Stimulated activated effector memory CD8-positive, alpha-beta T cell treated with anti-CD3 and anti-CD28 coated beads, Interleukin-12 subunit alpha, Interleukin-12 subunit beta, amount 100 ng/mL, for 72 hours (primary cell): ENCODE measurements at regions not wholly inside any gene's neighbourhood (a gene's known extent, or its start where the extent isn't known, plus 50 kb on each side); places are given as distances from the start of the nearest gene placed in this dataset.

Experiments
- ATAC-seq: fragments of 150-1000 bp; cut with Tn5 transposase; 2 replicates; pipeline ENCODE4 v1.10.0; 2021
- DNase-seq, 2 donors: peaks; one replicate each; pipeline ENCODE4 v3.0.0; 2021 to 2022; ENCODE audit warnings: low spot score in 2 of 2
- H3K27ac Mint-ChIP-seq: one replicate; pipeline ENCODE4 v1.8.0; 2022; ENCODE audit warnings: mild to moderate bottlenecking, mixed read lengths
- H3K36me3 Mint-ChIP-seq: one replicate; pipeline ENCODE4 v1.8.0; 2022; ENCODE audit warnings: mild to moderate bottlenecking, mixed read lengths
- H3K4me1 Mint-ChIP-seq: one replicate; pipeline ENCODE4 v1.8.0; 2022; ENCODE audit warnings: mixed read lengths
- H3K4me3 Mint-ChIP-seq: one replicate; pipeline ENCODE4 v1.8.0; 2022; ENCODE audit warnings: mild to moderate bottlenecking, mixed read lengths
- H3K9me3 Mint-ChIP-seq: one replicate; pipeline ENCODE4 v1.8.0; 2022; ENCODE audit warnings: mixed read lengths

DNA sequence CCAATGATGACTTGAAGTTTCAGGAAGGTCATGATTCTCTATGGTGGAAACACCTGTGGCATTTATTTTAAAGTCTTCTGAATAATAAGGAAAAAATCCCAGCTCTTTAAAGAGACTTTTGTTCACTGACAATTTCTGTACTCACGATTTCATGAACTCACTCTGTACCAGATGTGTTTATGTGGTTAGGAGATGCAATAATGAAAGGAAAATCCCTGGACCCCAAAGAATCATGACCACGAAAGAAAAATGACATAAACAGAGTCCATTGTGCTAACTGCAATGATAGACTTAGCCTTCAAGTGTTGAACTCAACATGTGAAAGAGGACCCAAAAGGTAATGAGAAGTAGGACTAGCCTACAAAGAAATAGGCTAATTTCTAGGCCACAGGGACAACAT, 947.5 kb downstream of the CDH11 start:
- ATAC-seq (no peak), DNase-seq (no peak)
- Mint-ChIP-seq H3K4me3 (no peak overlapping the region), H3K27ac (no peak overlapping the region), H3K9me3 (peaks cover 26% of the 10 kb centered on the region), H3K36me3 (no peaks in the 10 kb centered on the region), H3K4me1 (no peaks in the 10 kb centered on the region)

DNA sequence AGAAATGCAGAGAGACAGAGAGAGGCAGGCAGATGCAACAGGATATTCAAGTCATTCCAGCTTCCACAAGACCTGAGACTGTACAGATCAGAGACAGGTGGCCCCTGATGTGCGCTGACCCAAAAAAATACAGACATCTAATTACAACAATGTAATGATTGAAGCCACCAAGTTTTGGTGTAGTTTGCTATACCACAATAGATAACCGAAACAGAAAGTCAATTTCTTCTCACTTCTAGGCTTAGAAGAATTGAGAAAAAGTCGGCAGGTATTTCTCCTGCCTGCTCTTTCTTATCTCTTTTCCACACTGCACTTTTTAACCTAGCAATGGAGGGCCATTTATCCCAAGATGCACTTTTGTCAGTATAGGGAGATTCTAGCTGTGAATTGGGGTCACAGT, 949.2 kb downstream of the CDH11 start:
- H3K36me3 Mint-ChIP-seq = no peaks in the 10 kb centered on the region
- peaks cover 29% of the 10 kb centered on the region for H3K9me3 Mint-ChIP-seq
- no peak for DNase-seq
- no peak for ATAC-seq
- H3K4me1 Mint-ChIP-seq = no peaks in the 10 kb centered on the region
- no peak overlapping the region for H3K4me3 Mint-ChIP-seq
- no peak overlapping the region for H3K27ac Mint-ChIP-seq

DNA sequence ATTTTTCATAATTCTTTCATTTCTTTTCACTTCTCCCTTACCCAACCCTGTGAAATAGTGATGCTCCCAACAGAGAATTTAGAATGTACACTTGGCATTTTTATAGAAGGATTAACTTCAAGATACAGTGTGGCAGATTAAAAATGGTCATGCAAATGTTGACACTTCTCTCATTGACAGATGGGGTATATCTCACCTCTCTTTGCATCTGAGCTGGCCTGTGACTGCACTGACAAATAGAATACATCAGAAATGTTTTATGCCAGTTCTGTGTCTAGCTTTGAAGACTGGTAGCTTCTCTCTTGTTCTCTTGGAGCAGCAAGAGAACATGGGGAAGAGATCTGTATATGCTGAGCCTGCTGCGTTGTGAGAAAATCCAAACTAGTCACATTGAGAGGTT, 949.6 kb downstream of the CDH11 start:
- H3K36me3 Mint-ChIP-seq = no peaks in the 10 kb centered on the region

DNA sequence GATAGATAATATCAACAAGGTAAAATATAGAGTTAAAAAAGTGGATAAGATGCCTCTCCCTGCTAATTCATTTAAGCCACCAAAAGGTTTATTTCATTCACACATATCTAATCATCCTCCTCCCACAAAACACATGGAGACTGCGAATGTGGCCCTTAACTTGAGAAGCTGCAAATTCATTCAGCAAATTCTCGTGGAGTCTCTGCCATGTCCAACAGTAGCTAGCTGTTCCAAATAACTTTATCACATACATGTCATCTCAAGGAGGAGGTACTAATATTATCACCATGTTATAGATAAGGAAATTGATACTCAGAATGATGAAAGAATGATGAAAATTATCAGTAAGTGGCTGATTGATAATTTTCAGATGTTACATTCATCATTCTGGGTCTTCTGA, 950.2 kb downstream of the CDH11 start:
- Mint-ChIP-seq H3K27ac (no peak overlapping the region), H3K9me3 (peaks cover 28% of the 10 kb centered on the region), H3K4me3 (no peak overlapping the region), H3K4me1 (no peaks in the 10 kb centered on the region), H3K36me3 (no peaks in the 10 kb centered on the region)
- ATAC-seq (no peak), DNase-seq (no peak)

More for the DNA sequence above, 949.6 kb downstream of the CDH11 start:
- no peak overlapping the region for H3K27ac Mint-ChIP-seq
- H3K9me3 Mint-ChIP-seq = peaks cover 27% of the 10 kb centered on the region
- no peak for ATAC-seq
- H3K4me1 Mint-ChIP-seq = no peaks in the 10 kb centered on the region
- no peak overlapping the region for H3K4me3 Mint-ChIP-seq
- no peak for DNase-seq

DNA sequence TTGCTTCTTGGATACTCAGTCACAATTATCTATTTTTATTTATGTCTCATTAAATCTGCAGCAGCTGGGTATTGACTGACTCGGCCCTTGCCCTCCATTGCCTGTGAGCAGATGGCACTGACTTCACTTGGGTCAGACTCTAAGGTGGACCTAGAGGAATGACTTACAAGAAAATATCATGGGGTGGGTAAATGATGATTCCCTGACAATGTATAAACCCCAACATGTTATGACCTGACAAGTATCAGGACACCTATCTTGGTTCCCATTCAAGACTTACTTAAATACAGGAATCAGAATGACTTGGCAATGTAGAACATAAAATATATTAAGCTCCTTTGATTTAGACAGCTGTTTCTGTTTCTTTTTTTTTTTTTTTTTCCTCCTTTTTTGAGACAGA, 953.5 kb downstream of the CDH11 start:
- no peaks in the 10 kb centered on the region for H3K4me1 Mint-ChIP-seq

DNA sequence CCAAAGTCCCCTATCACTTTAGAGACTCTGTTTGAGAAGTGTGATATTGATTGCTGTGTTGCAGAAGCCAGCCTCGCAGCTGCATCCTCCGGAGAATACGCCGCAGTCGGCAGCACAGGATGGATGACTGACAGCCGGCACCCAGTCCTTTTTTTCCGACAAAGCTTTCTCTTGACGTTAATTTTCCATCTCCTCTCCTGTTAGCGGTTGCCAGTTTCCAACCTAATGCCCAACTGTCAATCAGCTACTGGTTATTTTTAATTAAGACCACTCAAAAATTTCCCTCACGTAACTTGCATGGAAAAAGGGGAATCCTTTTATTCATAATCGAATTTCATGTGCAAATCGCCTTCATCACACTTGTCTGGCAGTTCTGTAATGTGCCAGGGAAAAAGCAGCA, 953.9 kb downstream of the CDH11 start:
- no peak for DNase-seq
- no peaks in the 10 kb centered on the region for H3K4me1 Mint-ChIP-seq
- H3K4me3 Mint-ChIP-seq = no peak overlapping the region
- ATAC-seq = no peak
- no peaks in the 10 kb centered on the region for H3K36me3 Mint-ChIP-seq
- H3K9me3 Mint-ChIP-seq = peaks cover 32% of the 10 kb centered on the region
- H3K27ac Mint-ChIP-seq = no peak overlapping the region

More for the DNA sequence above, 953.5 kb downstream of the CDH11 start:
- H3K36me3 Mint-ChIP-seq = no peaks in the 10 kb centered on the region
- no peak overlapping the region for H3K27ac Mint-ChIP-seq
- H3K9me3 Mint-ChIP-seq = peaks cover 32% of the 10 kb centered on the region
- H3K4me3 Mint-ChIP-seq = no peak overlapping the region
- no peak for DNase-seq
- ATAC-seq = no peak

DNA sequence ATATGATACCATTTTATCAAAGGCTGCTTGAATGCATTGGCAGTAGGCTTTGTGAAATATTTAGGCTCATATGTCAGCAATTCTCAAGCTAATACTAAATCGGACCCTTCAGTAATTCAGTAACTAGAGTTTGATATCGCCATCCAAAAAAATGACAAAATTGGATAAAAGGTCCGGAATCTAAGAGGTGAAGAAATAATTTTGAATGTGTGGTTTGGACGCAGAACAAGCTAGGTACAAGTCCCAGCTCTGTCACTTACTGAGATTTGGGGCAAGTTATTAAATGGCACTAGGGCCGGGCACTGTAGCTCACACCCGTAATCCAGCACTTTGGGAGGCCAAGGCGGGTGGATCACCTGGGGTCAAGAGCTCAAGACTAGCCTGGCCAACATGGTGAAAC, 956.5 kb downstream of the CDH11 start:
- no peaks in the 10 kb centered on the region for H3K4me1 Mint-ChIP-seq
- H3K36me3 Mint-ChIP-seq = no peaks in the 10 kb centered on the region
- peaks cover 20% of the 10 kb centered on the region for H3K9me3 Mint-ChIP-seq
- H3K4me3 Mint-ChIP-seq = no peak overlapping the region
- no peak for ATAC-seq
- H3K27ac Mint-ChIP-seq = no peak overlapping the region
- no peak for DNase-seq

DNA sequence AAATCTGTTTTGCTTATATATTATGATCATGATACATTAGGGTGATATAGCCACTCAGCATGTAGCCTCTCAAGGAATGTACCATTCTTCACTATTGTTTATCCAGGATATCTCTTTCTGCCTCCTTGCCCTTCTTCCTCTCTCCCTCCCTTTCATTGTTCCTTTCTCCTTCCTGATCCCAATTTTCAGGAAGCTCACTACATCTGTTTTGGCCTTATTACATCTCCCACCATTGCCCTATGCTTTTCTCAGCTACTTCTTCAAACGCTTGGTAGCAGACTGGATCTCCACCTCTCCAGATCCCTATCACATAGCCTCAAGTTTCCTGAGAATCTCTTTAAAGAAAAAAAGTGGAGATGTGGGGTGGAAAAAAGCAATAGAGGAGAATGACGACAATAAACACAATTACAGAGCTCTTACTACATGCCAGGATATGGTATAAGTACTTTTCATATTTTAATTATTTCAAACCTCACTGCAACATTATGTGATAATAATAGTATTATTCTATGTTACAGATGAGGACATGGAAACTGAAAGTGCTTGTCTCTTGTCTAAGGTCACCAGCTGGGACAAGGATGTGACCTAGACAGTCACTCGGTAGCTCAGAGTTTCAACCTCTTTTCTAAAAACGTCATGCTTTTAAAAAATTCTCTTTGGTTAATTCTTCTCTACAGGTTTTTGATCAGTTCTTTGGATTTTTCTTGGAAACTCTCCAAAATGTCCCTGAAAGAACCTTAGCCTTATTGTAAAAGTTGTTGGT, 959.1 kb downstream of the CDH11 start:
- H3K4me1 Mint-ChIP-seq = no peaks in the 10 kb centered on the region

DNA sequence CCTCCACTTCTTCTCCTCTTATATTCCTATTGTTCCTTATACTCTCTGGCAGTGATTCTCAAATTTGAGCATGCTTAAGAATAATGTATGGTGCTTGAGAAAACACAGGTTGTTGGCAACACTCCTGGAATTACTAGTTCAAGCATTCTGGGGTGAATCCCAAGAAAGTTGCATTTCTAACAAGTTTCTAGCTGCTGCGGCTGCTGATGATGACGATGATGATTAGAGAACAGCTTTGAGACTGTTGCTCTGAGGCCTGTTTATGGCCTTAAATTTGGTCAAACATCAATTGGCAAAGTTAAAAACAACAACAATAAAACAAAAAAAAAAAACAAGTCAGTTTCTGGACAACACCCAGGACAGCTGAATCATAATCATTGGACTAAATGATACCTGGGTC, 961.9 kb downstream of the CDH11 start:
- no peaks in the 10 kb centered on the region for H3K36me3 Mint-ChIP-seq
- no peaks in the 10 kb centered on the region for H3K4me1 Mint-ChIP-seq
- no peak overlapping the region for H3K4me3 Mint-ChIP-seq
- H3K27ac Mint-ChIP-seq = no peak overlapping the region
- DNase-seq (no peak), ATAC-seq (no peak)
- H3K9me3 Mint-ChIP-seq = peaks cover 15% of the 10 kb centered on the region

More for the DNA sequence above, 959.1 kb downstream of the CDH11 start:
- Mint-ChIP-seq H3K36me3 (no peaks in the 10 kb centered on the region), H3K27ac (no peak overlapping the region), H3K4me3 (no peak overlapping the region), H3K9me3 (peaks cover 17% of the 10 kb centered on the region)
- ATAC-seq = no peak
- no peak for DNase-seq

DNA sequence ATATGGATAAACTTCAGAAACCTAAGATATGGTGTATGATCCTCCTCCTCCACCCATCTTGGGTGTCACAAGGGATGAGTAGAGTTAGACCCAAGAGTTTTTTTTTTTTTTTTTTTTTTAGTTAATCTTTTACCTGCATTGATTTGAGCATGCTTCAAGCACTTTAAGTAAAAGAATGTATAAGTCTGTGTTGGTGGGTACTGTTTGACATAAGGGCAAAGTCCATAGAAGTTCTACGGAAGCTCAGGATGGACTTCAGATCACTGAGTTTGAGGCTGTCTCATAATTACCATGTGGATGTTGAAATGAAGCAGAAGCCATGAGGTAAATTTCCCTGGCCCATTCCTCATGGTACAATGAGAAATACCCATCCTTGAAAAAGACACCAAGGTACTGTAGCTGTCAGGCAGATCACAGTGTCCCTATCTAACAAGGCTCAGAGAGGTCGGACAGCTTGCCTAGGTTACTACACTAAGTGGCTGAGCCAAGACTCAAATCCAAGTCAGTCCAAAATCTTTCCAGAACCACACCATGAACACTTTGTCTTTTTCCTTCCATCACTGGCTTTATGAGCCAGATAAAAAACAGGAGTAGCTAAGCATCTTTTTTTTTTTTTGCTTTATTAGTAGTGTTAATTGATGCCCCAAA, 962.8 kb downstream of the CDH11 start:
- Mint-ChIP-seq H3K36me3 (no peaks in the 10 kb centered on the region), H3K27ac (no peak overlapping the region), H3K4me1 (no peaks in the 10 kb centered on the region)

DNA sequence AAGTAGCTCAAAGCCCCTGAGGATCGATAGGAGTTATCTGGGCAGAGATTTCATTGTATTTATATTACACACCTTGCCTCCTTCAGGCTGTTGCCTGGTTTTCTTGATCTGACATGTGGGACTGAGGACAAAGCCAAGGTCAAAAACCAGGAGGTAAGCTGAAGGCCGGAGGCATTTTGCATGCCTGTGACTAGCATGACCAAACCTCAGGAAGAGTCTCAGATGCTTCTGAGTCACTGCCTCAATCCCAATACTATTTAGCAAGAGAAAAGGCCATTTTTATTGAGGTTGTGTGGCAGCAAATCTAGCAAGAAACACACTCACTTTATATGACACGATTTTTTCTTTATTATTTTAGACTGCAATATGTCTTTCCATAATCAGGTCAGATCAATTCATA, 968.1 kb downstream of the CDH11 start:
- no peak for ATAC-seq

More for the DNA sequence above, 962.8 kb downstream of the CDH11 start:
- ATAC-seq = no peak
- DNase-seq = no peak
- H3K9me3 Mint-ChIP-seq = peaks cover 13% of the 10 kb centered on the region
- H3K4me3 Mint-ChIP-seq = no peak overlapping the region

DNA sequence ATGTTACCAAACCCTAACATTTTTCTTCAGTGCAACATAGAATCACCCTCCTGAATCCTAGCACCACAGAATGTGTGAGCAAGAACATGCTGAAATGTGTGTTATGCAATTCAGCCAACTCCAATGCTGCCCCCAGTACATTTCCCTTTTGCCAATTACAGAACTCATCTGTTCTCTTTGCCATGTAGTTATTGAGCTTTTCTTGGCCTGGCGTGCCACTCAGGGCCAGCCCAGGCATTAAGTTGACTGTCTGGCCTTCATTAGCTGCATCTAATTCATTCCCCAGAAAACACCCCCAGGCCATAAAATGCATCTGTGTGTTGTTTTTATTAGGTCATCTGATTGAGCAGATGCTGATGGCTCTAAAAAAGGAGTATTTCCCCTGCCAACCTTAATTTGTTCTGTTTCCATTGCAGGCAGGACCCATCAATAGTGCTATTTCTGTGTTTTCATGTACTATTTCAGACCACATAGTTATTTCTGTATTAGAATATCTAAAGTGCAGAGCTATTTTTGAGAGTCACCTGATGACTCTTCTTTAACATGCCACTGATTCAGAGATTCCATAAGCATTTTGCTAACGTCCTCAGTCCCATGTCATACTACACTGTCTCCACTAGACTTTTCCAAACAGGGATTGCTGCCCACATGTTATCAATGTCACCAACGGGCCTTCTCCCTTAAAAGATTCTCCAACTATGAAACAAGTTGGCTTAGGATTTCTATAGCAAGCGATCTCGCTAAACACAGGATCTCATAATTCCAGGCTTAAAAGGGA, 969.7 kb downstream of the CDH11 start:
- Mint-ChIP-seq H3K4me1 (no peaks in the 10 kb centered on the region), H3K27ac (no peak overlapping the region), H3K4me3 (no peak overlapping the region), H3K36me3 (no peaks in the 10 kb centered on the region), H3K9me3 (peaks cover 16% of the 10 kb centered on the region)
- ATAC-seq = no peak
- DNase-seq = no peak

More for the DNA sequence above, 968.1 kb downstream of the CDH11 start:
- Mint-ChIP-seq H3K27ac (no peak overlapping the region), H3K36me3 (no peaks in the 10 kb centered on the region), H3K4me1 (no peaks in the 10 kb centered on the region), H3K9me3 (peaks cover 13% of the 10 kb centered on the region), H3K4me3 (no peak overlapping the region)
- DNase-seq = no peak

DNA sequence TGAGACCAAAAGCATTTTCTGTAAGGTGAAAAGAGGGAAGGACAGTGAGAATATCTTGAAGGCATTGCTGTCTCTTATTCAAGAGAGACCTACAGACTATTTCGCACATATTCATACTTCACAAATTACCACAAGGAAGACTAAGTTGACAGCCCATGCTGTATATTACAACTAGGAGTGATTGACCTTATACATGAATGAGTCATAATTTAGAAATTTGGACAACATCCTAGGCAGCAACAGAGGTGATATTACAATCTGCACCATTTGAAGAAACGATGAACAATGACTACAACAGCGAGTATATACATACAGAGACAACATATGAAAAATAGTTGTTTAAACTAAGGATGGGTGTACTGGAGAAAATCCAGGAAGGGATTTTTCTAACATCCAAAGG, 971.7 kb downstream of the CDH11 start:
- no peaks in the 10 kb centered on the region for H3K36me3 Mint-ChIP-seq
- DNase-seq = no peak
- no peak for ATAC-seq
- no peak overlapping the region for H3K4me3 Mint-ChIP-seq
- H3K4me1 Mint-ChIP-seq = no peaks in the 10 kb centered on the region
- no peak overlapping the region for H3K27ac Mint-ChIP-seq
- H3K9me3 Mint-ChIP-seq = peaks cover 22% of the 10 kb centered on the region

DNA sequence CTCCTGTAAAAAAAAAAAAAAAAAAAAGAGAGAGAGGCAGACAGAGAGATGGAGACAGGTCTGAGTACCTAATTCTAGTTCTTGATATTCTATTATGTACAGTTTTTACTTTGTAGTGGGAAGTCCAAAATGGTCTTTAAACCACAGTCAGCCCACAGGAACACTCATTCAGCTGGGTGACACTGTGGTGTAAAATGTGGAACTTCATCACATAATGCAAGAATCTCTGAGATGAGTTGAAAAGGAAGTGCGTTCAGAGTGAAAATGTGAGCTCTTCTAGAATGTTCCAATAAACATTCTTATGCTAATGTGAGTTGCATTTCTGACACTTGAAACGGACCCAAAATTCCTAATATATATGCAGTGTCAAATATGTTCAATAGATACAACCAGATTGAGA, 972.1 kb downstream of the CDH11 start:
- H3K4me1 Mint-ChIP-seq = no peaks in the 10 kb centered on the region
- DNase-seq (no peak), ATAC-seq (no peak)
- peaks cover 18% of the 10 kb centered on the region for H3K9me3 Mint-ChIP-seq
- no peaks in the 10 kb centered on the region for H3K36me3 Mint-ChIP-seq
- H3K4me3 Mint-ChIP-seq = no peak overlapping the region
- H3K27ac Mint-ChIP-seq = no peak overlapping the region

DNA sequence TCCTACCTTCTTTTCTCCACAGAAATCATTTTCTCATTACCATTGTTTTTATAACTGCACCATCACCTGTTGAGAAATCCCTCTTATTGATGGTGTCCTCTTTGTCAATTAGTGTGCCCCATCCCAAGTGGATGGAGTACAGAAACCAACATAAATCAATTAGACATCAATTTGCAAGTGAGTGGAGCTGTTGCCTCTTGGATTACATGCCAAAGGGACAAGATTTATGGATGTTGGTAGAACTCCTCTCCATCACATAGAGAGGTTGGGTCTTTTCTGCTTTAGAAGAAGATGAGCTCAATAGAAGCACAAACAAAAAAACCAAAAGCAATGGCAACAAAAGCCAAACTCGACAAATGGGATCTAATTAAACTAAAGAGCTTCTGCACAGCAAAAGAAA, 973.5 kb downstream of the CDH11 start:
- ATAC-seq = no peak
- no peak for DNase-seq

DNA sequence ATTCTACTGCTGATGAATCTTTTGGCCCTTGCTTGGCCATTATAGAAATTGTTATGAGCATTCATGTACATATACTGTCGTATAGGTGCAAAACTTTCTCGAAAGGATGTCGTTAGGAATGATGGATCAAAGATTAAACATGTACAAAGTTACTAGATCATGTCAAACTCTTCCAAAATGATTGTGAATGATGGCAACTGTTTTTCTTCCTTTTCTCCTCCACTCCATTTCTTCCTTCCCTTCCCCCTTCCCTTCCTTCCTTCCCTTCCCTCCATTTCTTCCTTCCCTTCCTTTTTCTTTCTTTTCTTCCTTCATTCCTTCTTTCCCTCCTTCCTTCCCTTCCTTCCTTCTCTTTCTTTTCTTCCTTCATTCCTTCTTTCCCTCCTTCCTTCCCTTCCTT, 973.9 kb downstream of the CDH11 start:
- DNase-seq (no peak), ATAC-seq (no peak)
- H3K9me3 Mint-ChIP-seq = peaks cover 24% of the 10 kb centered on the region
- H3K4me1 Mint-ChIP-seq = no peaks in the 10 kb centered on the region
- H3K4me3 Mint-ChIP-seq = no peak overlapping the region
- no peaks in the 10 kb centered on the region for H3K36me3 Mint-ChIP-seq
- no peak overlapping the region for H3K27ac Mint-ChIP-seq

More for the DNA sequence above, 973.5 kb downstream of the CDH11 start:
- Mint-ChIP-seq H3K36me3 (no peaks in the 10 kb centered on the region), H3K4me1 (no peaks in the 10 kb centered on the region), H3K4me3 (no peak overlapping the region), H3K9me3 (peaks cover 24% of the 10 kb centered on the region), H3K27ac (no peak overlapping the region)
